NCI-H510A (cell line): ENCODE measurements at regions not wholly inside any gene's neighbourhood (a gene's known extent, or its start where the extent isn't known, plus 50 kb on each side); places are given as distances from the start of the nearest gene placed in this dataset.
"Not testable (repeated sequence)": the region's sequence is repeated elsewhere in the genome, so short reads cannot be mapped to it uniquely, and the experiment has no call there.

Experiments used
- DNase-seq: peaks from one replicate; lab custom pipeline; 2025; lab: John Stamatoyannopoulos, UW

DNA sequence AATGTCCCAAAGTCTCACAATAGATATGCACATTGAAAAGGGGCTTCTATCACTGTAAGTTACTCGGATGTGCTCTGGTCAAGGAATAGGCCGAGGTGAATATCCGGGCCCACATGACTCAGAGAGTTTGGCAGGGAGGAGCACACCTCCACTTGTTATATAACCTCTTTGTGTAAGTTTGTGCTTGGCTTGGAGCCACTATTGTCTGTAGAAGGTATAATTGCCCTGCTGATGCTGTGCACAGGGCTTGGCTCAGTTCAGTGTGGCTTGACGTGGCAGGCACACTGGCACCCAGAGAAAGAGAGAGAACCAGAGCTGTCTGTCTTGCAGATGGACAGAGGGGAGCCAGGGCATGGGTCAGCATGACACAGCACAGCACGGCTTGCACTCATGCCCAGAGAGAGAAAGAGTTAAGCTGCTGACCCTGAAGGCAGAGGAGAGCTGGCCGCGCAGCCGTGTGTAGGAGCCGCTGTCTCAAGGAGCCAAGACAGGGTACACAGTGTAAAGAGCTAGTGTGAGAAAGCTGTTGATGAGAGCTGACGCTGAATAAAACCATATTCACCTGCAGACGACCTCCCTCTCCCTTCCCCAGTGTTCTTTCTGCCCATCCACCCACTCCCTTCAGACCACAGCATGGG, 482.5 kb downstream of the C6orf118 start:
- DNase-seq = no peak

DNA sequence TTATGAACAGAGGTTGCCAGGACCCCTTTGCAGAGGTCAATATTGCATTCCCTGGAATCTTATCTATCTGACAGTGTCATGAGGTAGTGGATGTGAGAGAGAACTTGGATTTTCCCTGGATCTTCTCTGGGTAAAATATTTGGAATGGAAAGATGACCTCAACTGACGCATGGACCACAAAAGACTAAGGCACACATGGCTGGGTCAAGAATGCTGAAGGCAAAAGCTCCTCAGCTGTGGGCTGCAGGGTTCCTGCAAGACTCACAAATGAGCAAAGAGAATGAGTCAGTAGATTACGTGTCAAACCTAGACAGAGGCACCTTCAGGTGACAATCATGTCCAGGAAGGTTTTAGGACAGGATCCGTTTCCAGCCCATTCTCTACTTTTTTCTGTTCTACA, 484.0 kb downstream of the C6orf118 start:
- DNase-seq = no peak

DNA sequence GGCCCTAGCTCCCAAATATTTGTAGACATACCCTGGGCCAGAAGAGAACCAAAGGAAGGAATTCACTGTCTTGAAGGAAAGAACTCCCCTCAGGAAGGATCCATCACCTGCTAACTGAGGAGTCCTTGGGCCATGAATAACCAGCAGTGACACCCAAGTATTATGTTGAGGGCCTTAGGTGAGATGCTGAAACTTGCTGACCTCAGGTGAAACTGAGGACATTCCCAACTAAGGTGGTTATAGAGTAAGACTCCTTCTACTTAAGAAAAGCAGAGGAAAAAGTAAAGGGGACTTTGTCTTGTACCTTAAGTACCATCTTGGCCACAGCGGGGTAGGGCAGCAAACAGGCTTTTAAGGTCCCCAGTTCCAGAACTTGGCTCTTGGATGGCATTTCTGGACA, 491.7 kb downstream of the C6orf118 start:
- DNase-seq = no peak

- DNase-seq = no peak
Observed at GRCh38 chr6:164812706-164813105, 496.7 kb downstream of the C6orf118 start.

GRCh38 chr6:164807125-164807524, 502.3 kb downstream of the C6orf118 start:
- no peak for DNase-seq

GRCh38 chr6:164795056-164795815, 514.2 kb downstream of the C6orf118 start:
- DNase-seq = no peak

GRCh38 chr6:164792666-164793065, 516.7 kb downstream of the C6orf118 start:
- DNase-seq = no peak

DNA sequence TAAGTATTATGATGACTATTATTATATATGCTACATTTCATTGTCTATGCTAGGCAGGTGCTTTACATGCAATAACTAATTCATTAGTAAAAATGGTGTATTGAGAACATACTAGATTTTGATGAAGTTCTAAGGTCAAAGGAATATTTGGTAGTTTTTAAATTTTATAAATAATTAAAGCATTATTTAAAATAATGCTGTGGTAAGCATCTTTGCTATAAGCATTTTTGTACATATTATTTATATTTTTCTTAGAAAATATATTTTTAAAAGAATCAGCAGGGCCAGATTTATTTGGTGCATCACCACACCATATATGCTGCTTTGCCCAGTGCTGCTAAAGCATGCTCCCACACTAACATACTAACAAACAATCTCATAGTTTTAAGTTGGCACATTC, 517.9 kb downstream of the C6orf118 start:
- no peak for DNase-seq

DNA sequence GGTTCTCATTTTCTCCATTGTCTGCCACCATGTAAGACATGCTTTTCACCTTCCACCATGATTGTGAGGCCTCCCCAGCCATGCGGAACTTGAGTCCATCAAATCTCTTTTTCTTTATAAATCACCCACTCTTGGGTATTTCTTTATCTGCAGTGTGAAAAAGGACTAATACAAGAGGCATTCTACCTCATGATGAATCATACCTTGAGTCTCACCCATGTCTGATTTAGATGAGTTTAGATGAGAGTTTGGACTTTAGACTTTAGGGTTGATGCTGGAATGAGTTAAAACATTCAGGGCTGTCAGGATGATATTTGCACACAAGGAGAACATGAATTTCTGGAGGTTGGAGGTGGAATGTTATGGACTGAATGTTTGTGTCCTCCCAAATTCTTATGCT, 545.6 kb downstream of the C6orf118 start:
- DNase-seq = no peak

DNA sequence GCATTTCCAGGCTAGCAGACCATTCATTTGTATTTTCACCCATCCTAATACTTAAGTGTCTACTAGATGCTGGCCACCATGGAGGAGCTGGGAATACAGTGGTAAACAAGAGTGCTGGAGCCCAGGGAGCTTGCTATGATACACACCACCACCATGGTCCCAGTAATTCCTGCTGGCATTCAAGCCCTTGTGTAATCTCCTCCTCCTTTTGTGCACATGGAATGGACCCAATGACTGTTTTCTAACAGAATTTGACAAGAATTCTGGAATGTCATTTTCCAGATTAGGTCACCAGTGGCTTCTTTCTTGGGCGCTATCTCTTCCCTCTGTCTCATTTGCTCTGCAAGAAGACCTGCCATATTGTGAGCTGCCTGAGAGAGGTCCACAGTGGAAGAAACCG, 552.0 kb downstream of the C6orf118 start:
- no peak for DNase-seq

GRCh38 chr6:164756723-164757122, 552.7 kb downstream of the C6orf118 start:
- DNase-seq = no peak

GRCh38 chr6:164756142-164756541, 553.3 kb downstream of the C6orf118 start:
- DNase-seq = no peak

DNA sequence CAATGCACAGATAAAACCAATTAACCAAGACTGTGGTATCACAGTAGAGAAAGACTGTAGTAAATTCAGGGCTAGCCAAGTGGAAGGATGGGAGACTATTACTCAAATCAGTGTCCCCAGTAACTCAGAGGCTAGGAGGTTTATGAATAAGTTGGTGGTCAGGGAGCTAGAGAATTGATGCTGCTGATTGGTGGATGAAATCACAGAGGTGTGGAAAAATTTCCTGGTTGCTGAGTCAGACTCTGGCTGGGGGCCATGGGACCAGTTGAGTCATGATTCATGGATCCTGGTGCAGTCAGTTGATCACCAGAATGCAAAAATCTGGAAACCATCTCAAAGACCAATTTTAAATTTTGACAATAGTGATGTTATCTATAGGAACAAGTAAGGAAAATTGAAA, 555.9 kb downstream of the C6orf118 start:
- no peak for DNase-seq

- DNase-seq = no peak
Observed at GRCh38 chr6:164751395-164751794, 558.0 kb downstream of the C6orf118 start.

DNA sequence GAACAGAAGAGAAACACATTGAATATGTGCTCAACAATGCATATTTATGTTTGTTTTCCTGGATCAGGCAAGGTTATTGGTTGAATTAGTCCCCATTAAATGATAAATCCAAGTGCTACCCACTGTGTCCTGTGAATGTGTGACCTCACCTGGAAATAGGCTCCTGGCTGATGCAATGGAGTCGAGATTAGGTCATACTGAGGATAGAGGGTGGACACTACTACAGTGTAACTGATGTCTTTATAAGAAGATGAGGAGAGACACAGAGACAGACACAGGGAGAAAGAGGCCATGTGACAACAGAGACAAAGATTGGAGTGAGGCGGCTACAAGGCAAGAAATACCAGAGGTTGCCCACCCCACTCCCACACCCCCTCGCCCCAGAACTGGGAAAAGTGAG, 559.3 kb downstream of the C6orf118 start:
- no peak for DNase-seq

DNA sequence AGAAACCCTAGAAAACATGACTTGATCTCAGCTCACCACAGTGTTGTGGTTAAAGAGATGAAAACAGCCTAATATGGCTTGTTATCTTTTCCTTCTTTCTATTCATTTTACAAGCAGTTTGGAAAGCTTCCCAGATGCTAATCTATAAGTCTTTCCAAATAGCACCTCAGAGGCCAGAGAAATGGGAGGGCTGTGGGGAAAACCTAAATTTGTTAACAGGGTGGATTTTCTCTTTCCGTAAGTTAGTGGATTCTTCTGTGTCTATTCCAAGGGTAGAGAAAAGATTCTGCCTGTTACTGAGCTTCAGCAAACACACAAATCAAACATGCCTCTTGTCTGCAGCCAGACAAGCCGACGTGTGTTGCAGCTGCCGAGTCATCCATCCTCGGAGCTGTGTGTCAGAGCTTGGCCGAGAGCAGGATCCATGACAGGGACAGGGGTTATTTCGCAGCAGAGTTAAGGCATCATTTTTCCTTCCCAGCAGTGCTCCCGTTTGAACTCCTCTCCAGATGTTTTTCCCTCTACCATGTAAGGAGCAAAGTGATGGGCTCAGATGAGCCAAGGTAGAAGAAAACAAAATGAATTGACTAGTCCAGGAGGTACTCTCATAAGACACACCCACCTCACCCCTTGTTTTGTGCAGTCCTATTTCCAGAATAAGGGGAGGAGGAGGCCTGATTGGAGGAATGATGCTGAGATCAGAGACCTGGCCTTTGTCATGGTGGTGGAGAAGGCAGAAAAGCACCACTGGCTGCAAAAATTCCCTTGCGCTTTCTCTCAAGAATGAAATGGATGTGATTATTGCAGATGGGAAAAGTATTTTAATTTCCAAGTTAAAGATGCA, 560.0 kb downstream of the C6orf118 start:
- no peak for DNase-seq

DNA sequence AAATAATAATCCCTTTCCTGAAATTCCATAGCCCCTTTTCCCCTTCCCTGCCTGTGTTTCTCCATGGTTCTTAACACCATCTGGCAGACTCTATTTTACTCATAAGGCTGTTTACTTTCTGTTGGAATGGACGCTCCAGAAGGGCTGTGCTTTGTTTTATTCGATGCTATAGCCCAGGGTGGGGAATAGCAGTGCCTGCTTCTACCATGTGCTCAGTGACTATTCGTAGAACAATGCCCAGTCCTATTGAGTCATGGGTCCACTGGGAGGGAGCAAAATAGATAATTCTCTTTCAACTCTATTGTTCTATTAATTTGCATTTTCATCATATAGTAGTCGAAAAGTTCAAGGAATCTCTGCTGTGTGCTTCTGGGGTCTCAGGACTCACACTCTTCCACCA, 565.1 kb downstream of the C6orf118 start:
- DNase-seq = no peak

GRCh38 chr6:164741938-164742451, 567.4 kb downstream of the C6orf118 start:
- no peak for DNase-seq

GRCh38 chr6:164736090-164736489, 573.3 kb downstream of the C6orf118 start:
- DNase-seq = not testable (repeated sequence)

- DNase-seq = no peak
Observed at GRCh38 chr6:164731539-164731938, 577.9 kb downstream of the C6orf118 start.

- no peak for DNase-seq
Observed at GRCh38 chr6:164721460-164721859, 587.9 kb downstream of the C6orf118 start.

DNA sequence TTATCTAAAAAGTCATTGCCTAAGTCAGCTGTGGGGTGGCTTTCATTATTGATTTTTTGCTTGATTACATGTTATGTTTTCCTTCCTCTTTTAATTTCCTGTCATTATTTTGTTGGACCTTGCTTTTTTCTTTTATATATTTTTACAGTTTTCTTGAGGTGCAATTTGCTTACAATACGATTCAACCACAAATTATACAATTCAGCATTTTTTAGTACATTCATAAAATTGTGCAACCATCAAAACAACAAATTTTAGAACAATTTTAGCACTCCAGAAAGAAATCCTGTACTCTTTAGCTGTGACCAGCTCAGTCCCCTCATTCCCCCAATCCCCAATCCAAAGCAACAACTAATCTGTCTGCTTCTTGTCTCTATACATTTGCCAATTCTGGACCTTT, 608.9 kb downstream of the C6orf118 start:
- no peak for DNase-seq

DNA sequence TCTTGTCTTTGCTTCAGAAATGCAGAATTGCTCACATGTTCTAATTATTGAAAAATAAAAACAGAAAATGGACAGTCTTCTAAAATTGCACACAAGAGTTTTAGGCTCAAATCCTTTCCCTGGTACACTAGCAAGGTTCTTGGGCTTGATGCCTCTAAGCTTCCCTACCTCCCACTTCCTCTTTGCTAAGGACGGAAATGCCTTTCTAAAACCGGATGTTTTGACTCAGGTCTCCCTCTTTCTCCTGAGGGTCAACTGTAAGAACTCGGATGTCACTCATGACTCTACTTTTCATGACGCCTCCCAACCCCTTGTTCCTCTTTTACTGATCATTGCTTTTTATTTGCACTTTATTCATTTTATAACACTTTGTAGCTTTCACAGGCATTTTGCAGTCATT, 613.5 kb downstream of the C6orf118 start:
- no peak for DNase-seq
